HL-60 (cell line): ENCODE measurements at regions not wholly inside any gene's neighbourhood (a gene's known extent, or its start where the extent isn't known, plus 50 kb on each side); places are given as distances from the start of the nearest gene placed in this dataset.
A peak's percentile ranks its signal among the peaks of the same experiment; 100 is the strongest.
"Not testable (repeated sequence)": the region's sequence is repeated elsewhere in the genome, so short reads cannot be mapped to it uniquely, and the experiment has no call there.

Source experiments
- DNase-seq, 2 experiments: peaks; one replicate each; pipeline ENCODE4 v3.0.0-alpha.2; 2010 to 2020; ENCODE audit warnings: low read depth in 1 of 2, low spot score in 1 of 2
- H3K27ac ChIP-seq: fragments of 250-450 bp; sonication (Bioruptor Pico); replicated peaks from 2 replicates; pipeline ENCODE4 v1.5.1; 2020; ENCODE audit warnings: mild to moderate bottlenecking, moderate library complexity
- H3K27me3 ChIP-seq: fragments of 250-450 bp; sonication (Bioruptor Pico); 2 replicates; pipeline ENCODE4 v1.5.1; 2021; ENCODE audit warnings: mild to moderate bottlenecking, moderate library complexity; ENCODE audit not compliant: insufficient read depth, poor library complexity, severe bottlenecking
- H3K4me3 ChIP-seq: replicated peaks from 2 replicates; pipeline ENCODE4 v1.5.1; 2011; ENCODE audit warnings: mild to moderate bottlenecking, control low read depth, low read length; ENCODE audit not compliant: insufficient read depth
- GABPA ChIP-seq: IDR thresholded peaks from 2 replicates; pipeline ENCODE4 v1.6.1; 2012; ENCODE audit warnings: low read depth
- POLR2AphosphoS5 ChIP-seq: IDR thresholded peaks from 2 replicates; pipeline ENCODE4 v1.6.1; 2012; ENCODE audit warnings: low read depth
- SPI1 ChIP-seq: IDR thresholded peaks from 2 replicates; pipeline ENCODE4 v1.6.1; 2012; ENCODE audit warnings: low read depth, mild to moderate bottlenecking, borderline replicate concordance
- TF ChIP-seq, protein P1 (sequence below): IDR thresholded peaks from 2 replicates; pipeline ENCODE4 v1.6.1; 2012; ENCODE audit warnings: low read depth; ENCODE audit not compliant: insufficient replicate concordance
- TF ChIP-seq, protein P2 (sequence below): IDR thresholded peaks from one replicate; pipeline ENCODE4 v1.5.1; 2011; ENCODE audit warnings: low read length, control low read depth, inconsistent platforms; ENCODE audit not compliant: insufficient read depth

DNA sequence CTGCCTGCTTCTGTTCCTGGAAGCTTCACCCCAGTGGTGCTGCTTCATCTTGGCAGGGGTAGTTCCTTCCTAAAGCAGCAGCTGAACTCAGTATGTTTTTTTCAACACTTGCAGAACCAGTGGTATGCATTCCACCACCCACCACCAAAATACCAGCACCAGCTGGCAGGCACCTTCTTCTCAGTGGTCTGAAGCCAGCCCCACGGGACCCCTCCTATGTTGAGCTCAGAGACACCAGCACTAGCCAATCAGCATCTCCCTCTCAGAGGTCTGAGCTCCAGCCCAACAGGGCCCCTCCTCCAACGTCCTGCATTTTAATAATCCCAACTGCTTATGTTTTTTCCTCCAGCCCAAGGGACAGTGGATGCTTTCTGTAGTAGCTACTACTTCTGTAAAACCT, 299.6 kb upstream of the CCL2 start:
- no peak overlapping the region for H3K27ac ChIP-seq
- no peaks in the 10 kb centered on the region for H3K27me3 ChIP-seq
- DNase-seq: no peak
- H3K4me3 ChIP-seq: no peak overlapping the region
- TF ChIP-seq, protein P1, sequence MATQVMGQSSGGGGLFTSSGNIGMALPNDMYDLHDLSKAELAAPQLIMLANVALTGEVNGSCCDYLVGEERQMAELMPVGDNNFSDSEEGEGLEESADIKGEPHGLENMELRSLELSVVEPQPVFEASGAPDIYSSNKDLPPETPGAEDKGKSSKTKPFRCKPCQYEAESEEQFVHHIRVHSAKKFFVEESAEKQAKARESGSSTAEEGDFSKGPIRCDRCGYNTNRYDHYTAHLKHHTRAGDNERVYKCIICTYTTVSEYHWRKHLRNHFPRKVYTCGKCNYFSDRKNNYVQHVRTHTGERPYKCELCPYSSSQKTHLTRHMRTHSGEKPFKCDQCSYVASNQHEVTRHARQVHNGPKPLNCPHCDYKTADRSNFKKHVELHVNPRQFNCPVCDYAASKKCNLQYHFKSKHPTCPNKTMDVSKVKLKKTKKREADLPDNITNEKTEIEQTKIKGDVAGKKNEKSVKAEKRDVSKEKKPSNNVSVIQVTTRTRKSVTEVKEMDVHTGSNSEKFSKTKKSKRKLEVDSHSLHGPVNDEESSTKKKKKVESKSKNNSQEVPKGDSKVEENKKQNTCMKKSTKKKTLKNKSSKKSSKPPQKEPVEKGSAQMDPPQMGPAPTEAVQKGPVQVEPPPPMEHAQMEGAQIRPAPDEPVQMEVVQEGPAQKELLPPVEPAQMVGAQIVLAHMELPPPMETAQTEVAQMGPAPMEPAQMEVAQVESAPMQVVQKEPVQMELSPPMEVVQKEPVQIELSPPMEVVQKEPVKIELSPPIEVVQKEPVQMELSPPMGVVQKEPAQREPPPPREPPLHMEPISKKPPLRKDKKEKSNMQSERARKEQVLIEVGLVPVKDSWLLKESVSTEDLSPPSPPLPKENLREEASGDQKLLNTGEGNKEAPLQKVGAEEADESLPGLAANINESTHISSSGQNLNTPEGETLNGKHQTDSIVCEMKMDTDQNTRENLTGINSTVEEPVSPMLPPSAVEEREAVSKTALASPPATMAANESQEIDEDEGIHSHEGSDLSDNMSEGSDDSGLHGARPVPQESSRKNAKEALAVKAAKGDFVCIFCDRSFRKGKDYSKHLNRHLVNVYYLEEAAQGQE: no peak
- TF ChIP-seq SPI1: no peak

DNA sequence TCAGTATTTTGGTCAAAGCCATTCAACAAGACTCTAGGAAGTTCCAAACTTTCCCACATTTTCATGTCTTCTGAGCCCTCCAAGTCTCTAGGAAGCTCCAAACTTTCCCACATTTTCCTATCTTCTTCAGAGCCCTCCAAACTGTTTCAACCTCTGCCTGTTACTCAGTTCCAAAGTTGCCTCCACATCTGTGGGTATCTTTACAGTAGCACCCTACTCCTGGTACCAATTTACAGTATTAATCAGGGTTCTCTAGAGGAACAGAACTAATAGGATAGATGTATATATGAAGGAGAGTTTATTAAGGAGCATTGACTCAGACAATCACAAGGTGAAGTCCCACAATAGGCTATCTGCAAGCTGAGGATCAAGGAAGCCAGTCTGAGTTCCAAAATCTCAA, 296.0 kb upstream of the CCL2 start:
- H3K4me3 ChIP-seq: not testable (repeated sequence)

DNA sequence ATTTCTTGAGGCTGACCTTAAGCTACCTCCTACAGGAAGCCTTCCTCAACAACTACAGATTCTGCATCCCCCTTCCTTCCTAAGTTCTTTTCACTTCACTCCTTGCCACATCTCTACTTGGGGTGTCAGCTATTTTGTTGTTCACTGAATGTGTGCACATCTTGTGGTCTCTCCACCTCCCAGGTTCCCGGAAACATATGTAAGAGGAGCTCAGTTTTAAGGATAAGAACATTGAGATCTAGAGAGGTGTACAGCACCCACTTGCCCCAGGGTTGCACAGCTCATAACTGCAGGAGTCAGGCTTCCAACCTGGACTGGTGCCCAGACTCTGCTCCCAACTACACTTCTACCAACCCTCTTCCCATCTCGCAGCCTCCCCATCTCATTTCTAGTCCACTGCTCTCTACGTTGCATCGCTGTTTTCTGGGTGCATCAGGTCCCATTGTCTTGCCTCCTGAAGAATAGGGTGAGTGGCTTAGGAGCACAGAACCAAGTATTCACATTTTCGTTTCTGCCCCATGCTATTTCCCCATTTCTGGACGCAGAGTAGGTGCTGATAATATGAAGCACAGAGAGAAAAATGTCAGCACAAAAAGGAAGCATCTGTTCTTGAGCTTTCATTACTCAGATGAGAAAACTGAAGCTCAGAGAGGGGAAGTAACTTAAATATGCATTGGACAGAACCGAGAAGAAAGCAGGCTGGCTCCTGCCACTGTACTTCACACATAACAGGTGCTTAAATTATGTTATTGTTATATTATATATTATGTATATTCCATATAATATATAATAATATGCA, 292.0 kb upstream of the CCL2 start:
- H3K4me3 ChIP-seq: no peak overlapping the region
- peaks cover 2% of the 10 kb centered on the region for H3K27me3 ChIP-seq
- H3K27ac ChIP-seq: no peak overlapping the region
- TF ChIP-seq, protein P2, sequence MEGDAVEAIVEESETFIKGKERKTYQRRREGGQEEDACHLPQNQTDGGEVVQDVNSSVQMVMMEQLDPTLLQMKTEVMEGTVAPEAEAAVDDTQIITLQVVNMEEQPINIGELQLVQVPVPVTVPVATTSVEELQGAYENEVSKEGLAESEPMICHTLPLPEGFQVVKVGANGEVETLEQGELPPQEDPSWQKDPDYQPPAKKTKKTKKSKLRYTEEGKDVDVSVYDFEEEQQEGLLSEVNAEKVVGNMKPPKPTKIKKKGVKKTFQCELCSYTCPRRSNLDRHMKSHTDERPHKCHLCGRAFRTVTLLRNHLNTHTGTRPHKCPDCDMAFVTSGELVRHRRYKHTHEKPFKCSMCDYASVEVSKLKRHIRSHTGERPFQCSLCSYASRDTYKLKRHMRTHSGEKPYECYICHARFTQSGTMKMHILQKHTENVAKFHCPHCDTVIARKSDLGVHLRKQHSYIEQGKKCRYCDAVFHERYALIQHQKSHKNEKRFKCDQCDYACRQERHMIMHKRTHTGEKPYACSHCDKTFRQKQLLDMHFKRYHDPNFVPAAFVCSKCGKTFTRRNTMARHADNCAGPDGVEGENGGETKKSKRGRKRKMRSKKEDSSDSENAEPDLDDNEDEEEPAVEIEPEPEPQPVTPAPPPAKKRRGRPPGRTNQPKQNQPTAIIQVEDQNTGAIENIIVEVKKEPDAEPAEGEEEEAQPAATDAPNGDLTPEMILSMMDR: no peak
- peak; percentile 59; the same call in 1 of the 2 replicates for TF ChIP-seq SPI1
- DNase-seq: peak in 1 of 2 experiments; percentile 5

More for the DNA sequence above, 296.0 kb upstream of the CCL2 start:
- DNase-seq, H3K27ac ChIP-seq, H3K27me3 ChIP-seq: not testable (repeated sequence)

DNA sequence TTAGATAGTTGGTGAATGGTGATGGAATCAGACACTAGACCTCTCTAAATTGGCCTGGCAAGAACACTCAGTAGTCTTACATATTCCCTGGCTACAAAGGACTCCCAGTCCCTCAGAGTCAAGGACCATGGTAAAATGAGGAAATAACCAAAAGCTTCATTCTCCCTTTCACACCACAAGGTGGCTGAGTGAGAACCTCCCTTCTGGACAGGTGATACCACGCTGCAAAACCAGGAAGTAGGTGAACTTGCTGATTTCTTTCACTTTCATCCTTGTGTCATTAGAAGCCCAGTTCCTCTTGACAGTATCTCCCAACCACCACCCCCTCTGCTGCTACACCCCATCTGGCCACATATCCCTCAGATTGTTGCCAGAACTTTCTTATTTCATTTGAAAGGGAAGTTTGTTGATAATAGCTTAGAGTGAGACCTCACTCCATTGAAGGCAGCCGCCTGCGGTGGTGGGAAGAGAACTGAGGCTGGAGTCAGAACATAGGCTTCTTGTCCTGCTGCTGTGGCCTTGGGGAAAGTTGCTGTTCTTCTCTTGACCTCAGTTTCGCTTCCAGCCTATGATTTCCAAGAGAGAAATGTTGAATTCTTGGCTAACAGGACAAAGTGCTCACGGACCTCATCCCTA, 290.6 kb upstream of the CCL2 start:
- H3K4me3 ChIP-seq: no peak overlapping the region
- peak in 1 of 2 experiments; percentile 39 for DNase-seq
- peaks cover 2% of the 10 kb centered on the region for H3K27me3 ChIP-seq
- no peak overlapping the region for H3K27ac ChIP-seq
- TF ChIP-seq, protein P1: no peak
- 0 out of 2 replicates have a peak, but pooled peaks have one; percentile 27 for TF ChIP-seq SPI1
- no peak for TF ChIP-seq POLR2AphosphoS5
- TF ChIP-seq, protein P2: no peak
- no peak for TF ChIP-seq GABPA
